SK-N-SH treated with all-trans-retinoic acid at 6 μM for 48 hours (cell line): ENCODE measurements at regions not wholly inside any gene's neighbourhood (a gene's known extent, or its start where the extent isn't known, plus 50 kb on each side); places are given as distances from the start of the nearest gene placed in this dataset.

Experiments
- ISL1 ChIP-seq: fragments of 250-450 bp; sonication (Bioruptor Pico); IDR thresholded peaks from 2 replicates; pipeline ENCODE4 v2.1.2; 2022; ENCODE audit warnings: mild to moderate bottlenecking, moderate library complexity
- OSR1 ChIP-seq: fragments of 250-450 bp; sonication (Bioruptor Pico); IDR thresholded peaks from 2 replicates; pipeline ENCODE4 v1.8.0; 2022; ENCODE audit warnings: moderate library complexity, mild to moderate bottlenecking, inconsistent platforms
- RARB ChIP-seq: fragments of 250-450 bp; sonication (Bioruptor Pico); IDR thresholded peaks from 2 replicates; pipeline ENCODE4 v1.8.0; 2021; ENCODE audit warnings: mild to moderate bottlenecking, moderate library complexity
- ZFP30 ChIP-seq: fragments of 450-650 bp; formaldehyde crosslinking; IDR thresholded peaks from 2 replicates; pipeline ENCODE4 v1.5.0; 2022; ENCODE audit warnings: mild to moderate bottlenecking, moderate library complexity
- ZNF565 ChIP-seq: fragments of 450-650 bp; formaldehyde crosslinking; conservative IDR thresholded peaks from 2 replicates; pipeline ENCODE4 v1.5.0; 2020; ENCODE audit warnings: low read depth, mild to moderate bottlenecking, moderate library complexity
- TF ChIP-seq, protein P1 (sequence below): fragments of 250-450 bp; sonication (Bioruptor Pico); IDR thresholded peaks from 2 replicates; pipeline ENCODE4 v1.8.0; 2020; ENCODE audit warnings: mild to moderate bottlenecking, moderate library complexity, borderline replicate concordance
- TF ChIP-seq, protein P2 (sequence below): fragments of 250-450 bp; sonication (Bioruptor Pico); IDR thresholded peaks from 2 replicates; pipeline ENCODE4 v1.8.0; 2021; ENCODE audit warnings: low read depth, mild to moderate bottlenecking, moderate library complexity, borderline replicate concordance

DNA sequence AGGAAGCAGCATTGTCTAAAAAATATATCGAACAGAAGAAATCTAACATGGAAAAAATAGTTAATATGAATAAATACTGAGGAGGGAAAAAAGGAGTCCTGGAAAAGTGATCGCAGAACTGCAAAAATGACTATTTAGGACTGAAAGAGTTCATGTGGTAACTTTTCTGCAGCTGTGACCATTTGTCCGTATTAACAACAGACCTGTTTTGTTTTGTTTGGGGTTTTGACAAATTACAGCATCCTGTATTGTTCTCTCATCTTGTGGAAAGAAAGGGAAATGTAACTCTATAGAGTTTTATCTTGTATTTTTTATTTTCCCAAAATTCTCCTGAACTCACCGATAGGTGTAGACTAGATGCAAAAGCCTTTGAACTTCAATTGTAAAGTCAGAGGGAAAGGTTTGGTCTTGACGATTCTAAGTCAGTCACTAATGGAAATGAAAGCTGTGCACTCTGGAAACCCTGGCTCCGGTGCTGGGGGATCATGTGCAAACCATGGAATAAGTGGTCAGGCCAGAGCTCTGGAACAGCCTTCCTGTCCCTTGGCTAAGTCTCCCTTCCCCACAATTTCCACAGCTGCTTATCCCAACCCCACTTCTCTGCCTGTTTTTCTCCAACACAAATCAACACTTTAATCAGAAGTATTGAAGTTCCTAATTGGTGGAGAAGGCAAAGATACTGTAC lies 51.2 kb upstream of the MARCKS start:
- TF ChIP-seq RARB (no peak), OSR1 (CRISPR knock-in tag) (no peak), ISL1 (CRISPR knock-in tag) (no peak), ZFP30 (no peak), ZNF565 (CRISPR knock-in tag) (no peak)
- TF ChIP-seq, protein P1, sequence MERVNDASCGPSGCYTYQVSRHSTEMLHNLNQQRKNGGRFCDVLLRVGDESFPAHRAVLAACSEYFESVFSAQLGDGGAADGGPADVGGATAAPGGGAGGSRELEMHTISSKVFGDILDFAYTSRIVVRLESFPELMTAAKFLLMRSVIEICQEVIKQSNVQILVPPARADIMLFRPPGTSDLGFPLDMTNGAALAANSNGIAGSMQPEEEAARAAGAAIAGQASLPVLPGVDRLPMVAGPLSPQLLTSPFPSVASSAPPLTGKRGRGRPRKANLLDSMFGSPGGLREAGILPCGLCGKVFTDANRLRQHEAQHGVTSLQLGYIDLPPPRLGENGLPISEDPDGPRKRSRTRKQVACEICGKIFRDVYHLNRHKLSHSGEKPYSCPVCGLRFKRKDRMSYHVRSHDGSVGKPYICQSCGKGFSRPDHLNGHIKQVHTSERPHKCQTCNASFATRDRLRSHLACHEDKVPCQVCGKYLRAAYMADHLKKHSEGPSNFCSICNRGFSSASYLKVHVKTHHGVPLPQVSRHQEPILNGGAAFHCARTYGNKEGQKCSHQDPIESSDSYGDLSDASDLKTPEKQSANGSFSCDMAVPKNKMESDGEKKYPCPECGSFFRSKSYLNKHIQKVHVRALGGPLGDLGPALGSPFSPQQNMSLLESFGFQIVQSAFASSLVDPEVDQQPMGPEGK, result no peak
- TF ChIP-seq, protein P2, sequence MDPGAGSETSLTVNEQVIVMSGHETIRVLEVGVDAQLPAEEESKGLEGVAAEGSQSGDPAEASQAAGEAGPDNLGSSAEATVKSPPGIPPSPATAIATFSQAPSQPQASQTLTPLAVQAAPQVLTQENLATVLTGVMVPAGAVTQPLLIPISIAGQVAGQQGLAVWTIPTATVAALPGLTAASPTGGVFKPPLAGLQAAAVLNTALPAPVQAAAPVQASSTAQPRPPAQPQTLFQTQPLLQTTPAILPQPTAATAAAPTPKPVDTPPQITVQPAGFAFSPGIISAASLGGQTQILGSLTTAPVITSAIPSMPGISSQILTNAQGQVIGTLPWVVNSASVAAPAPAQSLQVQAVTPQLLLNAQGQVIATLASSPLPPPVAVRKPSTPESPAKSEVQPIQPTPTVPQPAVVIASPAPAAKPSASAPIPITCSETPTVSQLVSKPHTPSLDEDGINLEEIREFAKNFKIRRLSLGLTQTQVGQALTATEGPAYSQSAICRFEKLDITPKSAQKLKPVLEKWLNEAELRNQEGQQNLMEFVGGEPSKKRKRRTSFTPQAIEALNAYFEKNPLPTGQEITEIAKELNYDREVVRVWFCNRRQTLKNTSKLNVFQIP (CRISPR knock-in tag), result no peak
